Activated CD4-positive, alpha-beta T cell treated with anti-CD3 and anti-CD28 coated beads for 1 hour (primary cell): ENCODE measurements at regions not wholly inside any gene's neighbourhood (a gene's known extent, or its start where the extent isn't known, plus 50 kb on each side); places are given as distances from the start of the nearest gene placed in this dataset.

Experiments
- DNase-seq: peaks from one replicate; pipeline ENCODE4 v3.0.0-alpha.2; 2020

DNA sequence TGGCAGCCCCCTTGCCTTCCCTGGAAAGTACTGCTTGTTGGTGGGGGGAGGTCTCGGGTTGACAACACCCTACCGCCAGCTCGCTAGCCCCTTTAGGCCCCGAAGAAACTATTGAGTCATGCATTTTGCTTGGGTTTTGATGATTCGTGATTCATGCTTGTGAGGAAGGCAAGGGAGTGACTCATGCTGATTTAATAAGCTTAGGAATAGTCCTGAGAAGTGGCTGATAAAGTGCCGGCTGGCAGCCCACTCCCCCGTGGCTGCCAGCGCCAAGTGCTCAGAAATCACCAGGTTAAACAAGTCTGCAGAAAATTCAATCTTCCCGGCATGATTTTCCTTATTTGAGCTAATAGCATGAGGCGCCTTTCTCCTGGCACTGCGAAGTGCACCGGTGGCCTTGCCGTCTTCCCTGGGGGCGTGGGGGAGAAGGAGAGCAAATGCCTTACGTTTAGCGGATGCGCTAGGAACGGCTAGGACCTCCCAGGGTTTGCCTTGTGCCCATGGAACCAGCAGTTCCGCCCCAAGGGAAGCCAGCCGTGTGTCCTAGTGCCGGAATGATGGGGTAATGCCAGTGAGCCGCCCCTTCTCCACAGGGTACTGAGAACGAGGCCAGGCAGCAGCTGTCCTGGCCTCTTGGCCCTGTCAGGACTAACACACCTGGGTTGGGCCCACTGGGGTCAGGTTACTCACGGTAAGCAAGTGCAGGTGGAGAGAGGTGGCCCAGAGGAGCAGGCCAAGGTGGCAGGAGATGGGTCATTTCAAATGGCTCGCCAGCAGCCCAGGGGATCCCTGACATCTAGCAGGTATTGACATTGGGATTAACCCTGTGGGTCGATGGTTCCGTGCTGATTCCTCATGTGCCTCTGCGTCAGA is 151.9 kb downstream of the MACROH2A1 start:
- no peak for DNase-seq

DNA sequence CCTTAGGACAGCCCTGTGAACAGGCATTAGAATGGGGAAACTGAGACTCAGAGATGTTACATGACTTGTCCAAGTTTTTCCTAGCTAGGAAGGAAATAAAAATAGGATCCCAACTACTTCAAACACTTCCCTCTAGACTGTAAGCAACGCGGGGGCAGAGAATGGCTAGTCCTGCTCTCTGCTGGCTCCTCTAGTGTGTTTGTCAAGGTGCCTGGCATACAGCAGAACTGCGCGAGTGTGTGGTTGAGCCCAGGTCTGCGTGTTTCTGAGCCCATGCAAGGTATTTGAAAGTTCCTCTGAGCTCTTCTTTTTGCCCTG is 152.5 kb downstream of the MACROH2A1 start:
- no peak for DNase-seq

DNA sequence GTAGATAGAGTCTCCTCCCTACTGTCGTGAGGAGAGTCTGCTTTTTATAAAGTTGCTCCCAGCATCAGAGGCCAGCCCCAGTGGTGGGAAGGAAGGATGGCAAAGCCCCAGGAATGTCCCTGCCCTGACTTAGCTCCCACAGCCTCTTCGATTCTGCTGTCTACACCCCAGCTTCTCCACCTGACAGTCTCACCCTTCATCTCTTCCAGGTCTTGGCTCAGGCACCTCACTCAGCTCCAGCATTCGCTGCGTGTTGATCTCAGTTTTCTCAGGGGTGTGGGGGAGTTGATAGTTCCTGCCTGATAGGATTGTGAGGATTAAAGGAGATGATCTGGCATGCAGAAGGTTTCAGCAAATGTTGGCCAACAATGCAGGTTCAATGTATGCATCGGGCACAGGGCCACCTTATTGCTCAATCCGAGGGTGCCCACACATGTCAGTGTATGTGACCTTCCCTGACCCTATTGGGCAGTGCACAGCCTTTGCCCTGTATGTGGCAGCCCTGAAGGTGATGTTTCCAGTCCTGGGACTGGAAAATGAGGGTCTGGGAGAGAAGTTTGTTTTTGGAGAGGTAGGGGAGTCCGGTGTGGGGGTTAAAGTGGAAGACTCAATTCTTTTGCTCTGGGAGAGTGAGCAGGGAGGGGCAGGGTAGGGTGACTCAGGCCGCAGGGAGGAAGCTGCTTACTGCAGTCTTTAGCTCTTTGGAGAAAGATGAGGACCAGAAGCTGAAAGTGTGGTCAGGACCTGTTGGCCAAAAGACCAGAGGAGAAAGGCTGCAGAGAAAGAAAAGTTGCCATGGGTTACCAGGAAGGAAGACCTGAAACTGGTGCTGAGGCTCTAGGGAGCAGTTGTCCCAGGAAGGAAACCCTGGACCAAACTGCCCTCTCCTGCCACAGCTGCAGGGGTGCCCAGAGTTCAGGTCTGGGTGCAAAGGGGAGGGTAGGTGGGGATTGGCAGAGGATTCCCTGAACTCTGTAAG is 153.2 kb downstream of the MACROH2A1 start:
- DNase-seq = no peak

DNA sequence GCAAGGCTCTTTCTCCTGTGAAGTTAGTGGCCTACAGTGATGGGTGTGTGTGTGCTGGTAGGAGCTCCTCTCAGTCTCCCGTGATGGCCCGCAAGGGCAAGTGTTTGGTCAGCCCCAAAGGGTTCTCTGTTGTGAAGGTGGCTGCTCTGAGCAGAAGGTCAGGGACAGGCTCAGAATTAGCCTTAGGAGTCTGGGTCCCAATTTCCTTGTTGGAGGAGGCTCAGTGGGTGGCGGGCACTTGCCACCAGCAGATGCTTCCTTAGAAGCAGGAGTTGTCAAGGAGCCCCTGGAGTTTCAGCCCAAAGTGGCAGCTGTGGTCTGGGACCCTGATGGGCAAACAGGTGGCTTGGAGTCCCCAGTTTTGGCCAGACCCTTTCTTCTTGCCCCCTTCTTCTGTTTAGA is 154.4 kb downstream of the MACROH2A1 start:
- no peak for DNase-seq

GRCh38 chr5:135243556-135244285 is 155.3 kb downstream of the MACROH2A1 start:
- no peak for DNase-seq

DNA sequence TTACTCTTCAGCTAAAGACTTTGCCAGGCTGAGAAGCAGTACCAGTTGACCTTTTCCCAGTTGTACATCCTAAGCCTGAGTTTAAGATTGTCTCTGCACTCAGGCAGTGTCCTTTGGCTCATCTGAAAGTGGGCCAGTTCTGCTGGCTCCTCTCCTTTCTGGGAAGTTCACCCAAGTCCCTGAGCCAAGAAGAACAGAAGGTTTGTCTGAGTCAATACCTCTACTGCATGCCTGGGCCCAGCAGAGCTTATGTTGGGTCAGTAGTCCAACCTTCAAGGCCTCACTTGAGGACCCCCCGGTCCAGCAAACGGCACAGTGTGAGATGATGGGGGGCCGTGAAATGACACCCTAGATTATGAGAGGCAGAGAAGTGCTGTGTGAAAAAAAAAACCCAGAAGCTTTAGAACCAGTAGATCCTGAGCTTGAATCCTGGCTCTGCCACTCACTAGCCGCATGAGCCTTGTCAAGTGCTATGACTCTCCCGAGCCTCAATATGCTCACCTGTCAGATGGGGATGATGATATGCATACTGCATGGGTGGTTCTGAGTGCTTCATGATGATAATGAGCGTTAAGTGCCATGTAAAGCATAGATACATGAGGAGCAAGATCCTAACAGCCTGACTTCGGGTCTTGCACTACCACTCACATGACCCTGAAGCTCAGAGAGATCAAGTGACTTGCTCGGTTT is 156.0 kb downstream of the MACROH2A1 start:
- no peak for DNase-seq

DNA sequence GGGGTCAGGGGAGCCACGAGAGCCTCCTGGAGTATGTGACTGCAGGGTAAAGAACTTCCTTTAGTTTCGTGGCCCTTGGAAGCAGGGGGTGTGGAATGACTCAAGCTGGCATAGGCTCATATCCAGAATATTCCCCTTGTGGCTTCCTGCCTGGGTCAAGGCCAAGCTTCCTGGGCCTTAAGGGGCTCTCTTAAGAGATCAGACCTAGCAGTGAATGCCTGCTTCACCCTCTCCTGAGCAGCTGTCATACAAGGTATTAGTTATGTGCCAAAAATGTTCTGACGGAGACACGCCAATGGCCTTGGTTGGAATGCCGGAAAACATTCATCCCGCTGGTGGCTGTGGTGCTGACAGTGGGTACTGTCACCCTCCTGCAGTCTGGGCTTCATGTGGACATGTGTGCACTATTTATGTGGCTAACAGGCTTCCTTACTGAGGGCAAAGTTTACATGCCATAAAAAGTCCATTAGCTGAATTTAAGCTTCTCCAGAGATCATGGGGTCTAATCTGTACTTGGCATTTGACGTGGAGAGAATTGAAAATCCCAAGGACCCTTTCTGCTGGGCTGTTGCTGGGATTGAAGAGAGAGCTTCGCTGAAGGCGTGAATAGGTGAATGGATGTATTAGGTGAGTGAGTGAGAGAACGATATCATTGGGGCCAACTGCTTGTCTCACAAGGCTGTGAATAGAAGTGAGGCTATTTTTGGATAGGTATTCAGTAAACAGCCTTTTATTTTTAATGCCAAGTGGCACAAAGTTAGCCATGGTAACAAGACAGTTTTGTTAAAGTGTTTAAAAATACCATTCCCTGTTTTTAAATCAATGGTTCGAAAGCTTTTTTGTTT is 156.8 kb downstream of the MACROH2A1 start:
- DNase-seq = no peak

GRCh38 chr5:135241536-135241935 is 157.5 kb downstream of the MACROH2A1 start:
- peak; percentile 3 for DNase-seq

- DNase-seq = no peak
Measured at GRCh38 chr5:135240781-135241360, 158.2 kb downstream of the MACROH2A1 start.

GRCh38 chr5:135240283-135240633 is 158.8 kb downstream of the MACROH2A1 start:
- no peak for DNase-seq

DNA sequence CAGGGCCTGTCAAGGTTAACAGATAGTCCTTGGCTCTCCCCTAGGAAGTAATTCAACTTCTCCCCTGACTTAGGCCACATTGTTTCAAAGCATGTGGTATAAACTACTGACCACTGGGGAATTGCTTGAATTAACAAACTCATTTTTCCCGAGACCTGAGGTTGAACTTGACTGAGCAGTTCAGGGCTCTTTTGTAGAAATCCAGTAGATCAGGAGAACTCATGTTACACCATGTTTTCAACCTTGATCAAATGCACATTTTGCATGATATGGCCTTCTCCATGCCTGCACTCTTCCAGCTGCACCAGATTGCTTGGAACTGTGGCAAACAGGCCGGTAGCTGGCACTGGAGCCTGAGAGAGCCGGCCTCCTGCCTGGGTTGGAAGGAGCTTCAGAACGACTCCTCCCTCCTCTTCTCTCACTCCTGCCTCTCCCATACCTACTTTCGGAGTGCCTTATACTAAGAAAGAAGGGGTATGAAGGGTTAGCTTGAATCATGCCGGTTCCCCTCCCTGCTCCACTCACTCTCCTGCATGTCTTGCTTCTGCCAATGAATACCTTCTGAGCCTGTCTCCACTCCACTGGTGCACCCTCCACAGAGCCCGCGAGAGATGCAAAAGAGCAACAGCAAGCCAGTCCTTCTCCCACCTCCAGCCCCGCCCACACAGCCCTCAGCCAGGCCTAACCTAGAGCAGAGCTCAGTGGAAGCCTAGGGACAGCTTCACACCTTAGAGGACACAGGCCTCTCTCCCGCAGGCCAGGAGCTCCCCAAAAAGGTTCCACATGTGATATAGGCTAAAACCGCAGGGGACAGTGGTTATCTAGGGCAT is 159.4 kb downstream of the MACROH2A1 start:
- DNase-seq = peak; percentile 3

DNA sequence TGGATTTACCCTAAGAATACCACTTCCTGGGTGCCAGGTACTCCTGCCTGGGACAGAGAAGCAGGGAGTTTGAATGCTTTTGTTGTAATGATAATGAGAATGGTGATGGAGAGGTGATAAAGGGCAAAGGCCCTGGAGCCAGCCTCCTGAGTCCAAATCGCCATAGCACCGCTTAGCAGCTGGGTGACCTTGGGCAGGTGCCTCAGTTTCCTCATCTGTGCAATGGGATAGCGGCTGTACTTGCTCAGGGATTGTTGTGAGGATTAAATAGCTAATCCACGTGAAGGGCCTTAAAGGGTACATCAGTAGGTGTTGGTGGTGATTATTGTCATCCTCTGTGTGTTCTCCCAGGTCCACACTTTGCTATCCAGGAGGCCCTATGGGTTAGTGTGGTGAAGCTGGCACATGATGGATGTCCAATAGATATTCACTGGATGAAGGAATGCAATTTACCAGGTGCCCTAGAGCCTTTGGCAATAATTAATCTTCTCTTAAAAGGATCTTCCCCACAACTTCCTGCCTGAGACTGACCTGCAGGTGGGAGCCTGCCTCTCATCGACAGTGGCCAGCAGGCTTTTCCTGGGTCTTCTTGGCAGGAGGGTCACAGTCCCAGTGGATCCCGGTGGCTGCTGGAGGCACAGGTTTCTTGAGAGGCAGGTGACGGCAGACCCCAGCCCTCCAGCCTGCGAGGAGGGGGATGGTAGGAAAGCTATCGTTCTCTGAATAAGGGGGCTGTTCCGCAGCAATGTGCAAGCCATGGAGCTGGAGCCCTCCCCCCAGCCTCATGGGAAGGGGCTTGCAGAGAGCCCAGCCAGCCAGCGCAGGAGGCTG is 160.2 kb downstream of the MACROH2A1 start:
- no peak for DNase-seq

GRCh38 chr5:135237748-135238103 is 161.3 kb downstream of the MACROH2A1 start:
- no peak for DNase-seq

DNA sequence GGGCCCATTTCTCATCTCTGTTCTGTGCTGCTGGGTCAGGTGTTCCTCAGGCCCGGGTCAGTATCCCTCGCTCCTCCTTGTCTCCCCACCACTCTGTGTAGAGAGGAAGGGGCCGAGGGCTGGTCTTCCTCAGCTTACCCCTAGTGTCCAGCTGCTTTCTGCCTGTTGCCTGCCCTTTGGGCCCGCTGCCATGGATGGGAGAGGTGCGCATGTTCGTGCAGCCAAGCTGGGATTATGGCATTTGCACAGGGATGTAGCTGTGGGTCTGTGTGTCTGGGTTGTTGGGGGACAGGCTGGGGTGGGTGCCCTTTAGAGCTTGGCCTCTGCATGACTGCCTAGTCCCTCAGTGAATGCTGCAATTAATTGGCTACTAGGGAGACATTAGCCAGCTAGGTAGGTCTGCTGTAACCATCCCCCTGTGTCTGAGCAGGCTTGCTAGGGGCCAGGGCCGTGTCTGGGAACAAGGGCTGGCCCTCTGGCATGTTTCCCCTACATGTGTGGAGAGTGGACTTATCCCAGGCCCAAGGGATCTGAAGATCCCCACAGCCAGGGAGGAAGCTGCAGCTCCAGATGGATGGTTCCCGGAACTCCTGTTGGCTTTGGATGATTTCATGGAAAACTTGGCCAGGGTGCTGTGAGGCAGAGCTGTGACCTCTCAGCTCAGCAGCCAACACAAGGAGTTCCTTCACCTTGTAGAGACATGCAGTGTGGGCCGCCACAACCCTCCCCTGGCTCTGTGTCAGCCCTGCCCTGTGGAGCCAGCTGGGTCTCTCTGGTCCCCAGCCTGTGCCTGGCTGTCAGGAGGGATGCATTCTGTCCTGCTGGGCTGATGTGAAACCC is 161.9 kb downstream of the MACROH2A1 start:
- no peak for DNase-seq

GRCh38 chr5:135236228-135236907 is 162.7 kb downstream of the MACROH2A1 start:
- DNase-seq = no peak

GRCh38 chr5:135235551-135236227 is 163.3 kb downstream of the MACROH2A1 start:
- DNase-seq = no peak

- DNase-seq = no peak
Measured at GRCh38 chr5:135234666-135235401, 164.2 kb downstream of the MACROH2A1 start.
